ENCODE measurements at regions not wholly inside any gene's neighbourhood (a gene's known extent, or its start where the extent isn't known, plus 50 kb on each side); places are given as distances from the start of the nearest gene placed in this dataset.

- TF ChIP-seq ZBTB21 (CRISPR knock-in tag; IDR thresholded peaks at IDR 0.05; ENCODE audit: borderline replicate concordance) (no peak), E2F5 (CRISPR knock-in tag; IDR thresholded peaks at IDR 0.05) (no peak), MAX (CRISPR knock-in tag; IDR thresholded peaks at IDR 0.05) (no peak), CTCF (IDR thresholded peaks at IDR 0.05) (no peak), CREM (CRISPR knock-in tag; IDR thresholded peaks at IDR 0.05) (no peak), NFYB (CRISPR knock-in tag; conservative IDR thresholded peaks at IDR 0.05; ENCODE audit: low read depth) (no peak), SP1 (CRISPR knock-in tag; conservative IDR thresholded peaks at IDR 0.05) (no peak), CREB1 (CRISPR knock-in tag; IDR thresholded peaks at IDR 0.05) (no peak), GABPB1 (CRISPR knock-in tag; IDR thresholded peaks at IDR 0.05) (no peak), TP53 (CRISPR knock-in tag; IDR thresholded peaks at IDR 0.05) (no peak)
These were observed 965.6 kb downstream of the XPNPEP1 start for GRCh38 chr10:108957681-108958080.

Measured in WTC11 (cell line).